Memory B cell (primary cell): ENCODE measurements at regions not wholly inside any gene's neighbourhood (a gene's known extent, or its start where the extent isn't known, plus 50 kb on each side); places are given as distances from the start of the nearest gene placed in this dataset.
"Not testable (repeated sequence)": the region's sequence is repeated elsewhere in the genome, so short reads cannot be mapped to it uniquely, and the experiment has no call there.

Experiments
- ATAC-seq: fragments of 150-1000 bp; cut with Tn5 transposase; 2 replicates; pipeline ENCODE4 v1.10.0; 2021; ENCODE audit warnings: low read depth, mild to moderate bottlenecking, moderate library complexity
- DNase-seq, 2 donors: peaks; one replicate each; pipeline ENCODE4 v3.0.0; 2022; ENCODE audit warnings: low spot score in 2 of 2
- H3K27ac Mint-ChIP-seq: one replicate; pipeline ENCODE4 v1.8.0; 2022; ENCODE audit warnings: mild to moderate bottlenecking, moderate library complexity, mixed read lengths
- H3K27me3 Mint-ChIP-seq: one replicate; pipeline ENCODE4 v1.8.0; 2022; ENCODE audit warnings: mixed read lengths
- H3K36me3 Mint-ChIP-seq: one replicate; pipeline ENCODE4 v1.8.0; 2022; ENCODE audit warnings: mild to moderate bottlenecking, mixed read lengths
- H3K4me1 Mint-ChIP-seq: one replicate; pipeline ENCODE4 v1.8.0; 2022; ENCODE audit warnings: mixed read lengths
- H3K4me3 Mint-ChIP-seq: one replicate; pipeline ENCODE4 v1.8.0; 2022; ENCODE audit warnings: mild to moderate bottlenecking, moderate library complexity, mixed read lengths
- H3K9me3 Mint-ChIP-seq: one replicate; pipeline ENCODE4 v1.8.0; 2022; ENCODE audit warnings: mixed read lengths

DNA sequence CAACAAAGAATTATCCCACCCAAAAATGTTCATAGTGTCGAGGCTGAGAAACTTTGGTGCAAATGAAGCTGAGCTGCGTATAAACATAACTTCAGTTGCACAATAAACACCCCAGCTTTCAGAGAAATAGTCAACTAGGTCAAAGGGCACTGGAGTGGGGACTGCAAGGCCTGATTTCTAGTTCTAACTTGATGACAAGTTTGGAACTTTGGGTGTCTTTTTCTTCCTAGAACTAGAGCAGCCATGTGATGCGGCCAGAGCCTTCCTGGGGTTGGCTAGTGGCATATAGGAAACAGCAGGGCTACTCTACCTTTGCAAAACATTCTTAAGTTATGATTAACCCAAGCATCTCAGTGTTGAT lies 298.4 kb upstream of the AMIGO2 start:
- peaks cover 3% of the 10 kb centered on the region for H3K9me3 Mint-ChIP-seq
- DNase-seq: no peak
- H3K27ac Mint-ChIP-seq: no peak overlapping the region
- ATAC-seq: no peak
- no peak overlapping the region for H3K4me3 Mint-ChIP-seq
- H3K36me3 Mint-ChIP-seq: peaks cover 2% of the 10 kb centered on the region
- H3K4me1 Mint-ChIP-seq: peaks cover 23% of the 10 kb centered on the region
- H3K27me3 Mint-ChIP-seq: no peaks in the 10 kb centered on the region

DNA sequence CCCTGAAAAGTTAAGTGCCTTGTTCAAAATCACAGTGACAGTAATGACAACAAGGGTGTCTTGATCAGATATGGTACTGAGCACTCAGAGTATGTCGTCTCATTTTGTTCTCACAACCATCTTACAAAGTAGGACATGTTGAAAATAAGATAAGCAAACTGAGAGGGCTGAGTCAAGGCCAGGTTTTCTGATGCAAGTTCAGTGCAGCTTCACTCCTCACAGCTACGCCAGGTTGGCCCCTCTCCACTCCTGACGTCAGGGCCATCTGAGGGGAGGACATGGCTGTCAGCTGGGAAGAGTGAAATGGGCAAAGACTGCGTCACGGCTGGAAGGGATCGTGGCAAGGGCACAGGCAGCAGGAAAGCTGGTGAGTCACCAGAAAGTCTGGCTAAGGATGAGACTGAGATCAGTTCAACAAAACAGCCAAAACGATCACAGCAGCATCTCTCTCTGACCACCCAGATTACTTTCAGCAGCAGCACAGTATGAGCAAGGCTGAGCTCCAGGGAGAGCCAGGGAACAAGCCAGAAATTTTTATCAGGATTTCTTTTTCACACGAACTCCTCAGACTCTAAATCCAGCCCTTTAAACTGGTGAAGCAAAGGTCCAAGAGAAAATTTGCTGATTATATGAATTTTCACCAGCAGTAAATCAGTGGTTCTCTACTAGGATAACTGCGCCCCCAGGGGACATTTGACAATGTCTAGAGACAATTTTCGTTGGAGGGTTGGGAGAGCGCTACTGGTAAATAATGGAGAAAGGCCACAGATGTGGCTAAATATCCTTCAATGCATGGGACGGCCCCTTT lies 297.9 kb upstream of the AMIGO2 start:
- no peak for ATAC-seq

GRCh38 chr12:47376927-47377326 lies 297.2 kb upstream of the AMIGO2 start:
- Mint-ChIP-seq H3K4me3 (no peak overlapping the region), H3K27ac (no peak overlapping the region), H3K9me3 (peaks cover 3% of the 10 kb centered on the region), H3K27me3 (no peaks in the 10 kb centered on the region), H3K4me1 (peaks cover 13% of the 10 kb centered on the region), H3K36me3 (peaks cover 2% of the 10 kb centered on the region)
- DNase-seq: no peak
- no peak for ATAC-seq

More for the DNA sequence above, 297.9 kb upstream of the AMIGO2 start:
- no peak overlapping the region for H3K4me3 Mint-ChIP-seq
- H3K4me1 Mint-ChIP-seq: peaks cover 18% of the 10 kb centered on the region
- H3K27ac Mint-ChIP-seq: no peak overlapping the region
- H3K27me3 Mint-ChIP-seq: no peaks in the 10 kb centered on the region
- peaks cover 2% of the 10 kb centered on the region for H3K36me3 Mint-ChIP-seq
- peaks cover 3% of the 10 kb centered on the region for H3K9me3 Mint-ChIP-seq
- DNase-seq: no peak

- Mint-ChIP-seq H3K4me3 (no peak overlapping the region), H3K4me1 (peaks cover 2% of the 10 kb centered on the region), H3K36me3 (peaks cover 2% of the 10 kb centered on the region), H3K27ac (no peak overlapping the region), H3K9me3 (peaks cover 1% of the 10 kb centered on the region), H3K27me3 (no peaks in the 10 kb centered on the region)
- ATAC-seq (no peak), DNase-seq (no peak)
Measured at GRCh38 chr12:47373554-47374150, 293.9 kb upstream of the AMIGO2 start.

DNA sequence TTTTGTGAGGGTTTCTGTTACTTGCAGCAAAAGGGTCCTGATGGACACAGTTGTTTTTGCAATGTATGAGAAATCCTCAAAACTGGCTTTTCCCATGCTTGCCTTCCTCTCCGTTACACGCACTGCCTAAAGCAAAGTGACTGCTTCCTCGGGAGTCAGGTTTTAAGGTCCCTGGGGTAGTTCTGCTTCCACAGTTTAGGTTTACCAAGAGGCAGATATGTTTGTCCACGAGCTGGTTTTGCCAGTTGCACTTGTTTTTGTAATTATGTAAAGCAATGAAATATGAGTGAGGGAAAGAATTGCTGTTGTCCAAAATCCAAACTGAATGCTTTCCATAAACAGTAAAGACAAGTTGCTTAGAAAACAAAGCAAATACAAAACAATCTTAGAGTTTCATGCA lies 290.7 kb upstream of the AMIGO2 start:
- no peaks in the 10 kb centered on the region for H3K27me3 Mint-ChIP-seq
- DNase-seq (no peak), ATAC-seq (no peak)
- H3K27ac Mint-ChIP-seq: no peak overlapping the region
- H3K4me3 Mint-ChIP-seq: no peak overlapping the region
- H3K9me3 Mint-ChIP-seq: peaks cover 1% of the 10 kb centered on the region
- H3K4me1 Mint-ChIP-seq: peaks cover 2% of the 10 kb centered on the region
- peaks cover 2% of the 10 kb centered on the region for H3K36me3 Mint-ChIP-seq

- ATAC-seq: no peak
- Mint-ChIP-seq H3K27me3 (no peaks in the 10 kb centered on the region), H3K27ac (no peak overlapping the region), H3K4me3 (no peak overlapping the region), H3K36me3 (peaks cover 2% of the 10 kb centered on the region), H3K4me1 (peaks cover 2% of the 10 kb centered on the region), H3K9me3 (peaks cover 1% of the 10 kb centered on the region)
- DNase-seq: no peak
Measured at GRCh38 chr12:47369085-47369484, 289.3 kb upstream of the AMIGO2 start.

DNA sequence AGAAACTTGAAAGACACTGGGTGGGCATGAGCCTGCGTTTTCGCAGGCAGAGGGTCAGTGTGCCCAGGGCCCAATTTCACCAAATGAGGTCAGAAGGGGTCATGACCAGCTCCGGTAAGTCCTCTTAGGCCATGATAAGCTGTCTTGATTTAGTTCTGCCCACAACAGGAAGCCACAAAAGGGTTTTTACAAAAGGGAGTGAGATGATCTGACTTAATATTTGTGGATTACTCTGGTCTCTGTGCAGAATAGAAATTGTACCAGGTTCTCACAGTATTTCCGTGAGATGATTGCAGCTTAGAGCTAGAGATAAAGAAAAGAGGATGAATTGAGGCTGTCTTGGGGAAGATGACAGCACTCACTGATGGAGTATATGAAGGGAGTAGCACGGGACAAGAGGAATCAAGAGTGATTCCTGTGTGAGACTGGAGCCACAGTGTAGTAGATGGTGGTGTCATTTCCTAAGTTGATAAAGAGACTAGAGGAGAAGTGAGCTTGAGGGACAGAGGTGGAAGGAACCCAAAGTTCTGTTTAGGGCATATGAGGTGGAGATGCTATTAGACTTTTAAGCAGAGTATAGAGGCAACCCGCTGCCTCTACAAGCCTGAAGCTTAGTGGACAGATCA lies 288.3 kb upstream of the AMIGO2 start:
- H3K4me1 Mint-ChIP-seq: no peaks in the 10 kb centered on the region

DNA sequence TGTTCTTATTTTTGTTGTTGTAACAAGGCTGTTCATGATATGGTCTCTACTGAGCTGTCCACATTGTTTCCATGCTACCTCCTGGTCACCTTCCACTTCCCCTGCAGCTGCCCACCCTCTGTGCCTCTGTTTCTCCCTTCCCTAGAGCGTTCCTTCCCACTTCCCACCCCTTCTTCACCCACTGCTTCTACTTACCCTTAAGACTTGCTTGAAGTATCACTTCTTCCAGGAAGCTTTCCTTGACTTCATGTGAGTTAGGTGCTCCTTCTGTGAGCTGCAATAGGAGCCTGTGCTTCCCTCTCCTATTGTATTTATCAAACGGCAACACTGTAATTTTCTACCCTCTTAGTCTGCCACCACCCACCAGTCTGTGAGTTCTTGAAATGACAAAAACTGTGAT lies 286.8 kb upstream of the AMIGO2 start:
- Mint-ChIP-seq H3K4me1 (peaks cover 14% of the 10 kb centered on the region), H3K9me3 (no peaks in the 10 kb centered on the region), H3K27me3 (no peaks in the 10 kb centered on the region), H3K4me3 (no peak overlapping the region), H3K36me3 (peaks cover 2% of the 10 kb centered on the region), H3K27ac (no peak overlapping the region)
- DNase-seq (no peak), ATAC-seq (no peak)

More for the DNA sequence above, 288.3 kb upstream of the AMIGO2 start:
- H3K27me3 Mint-ChIP-seq: no peaks in the 10 kb centered on the region
- DNase-seq (no peak), ATAC-seq (peak; percentile 63)
- H3K27ac Mint-ChIP-seq: no peak overlapping the region
- H3K9me3 Mint-ChIP-seq: no peaks in the 10 kb centered on the region
- no peaks in the 10 kb centered on the region for H3K36me3 Mint-ChIP-seq
- H3K4me3 Mint-ChIP-seq: no peak overlapping the region

DNA sequence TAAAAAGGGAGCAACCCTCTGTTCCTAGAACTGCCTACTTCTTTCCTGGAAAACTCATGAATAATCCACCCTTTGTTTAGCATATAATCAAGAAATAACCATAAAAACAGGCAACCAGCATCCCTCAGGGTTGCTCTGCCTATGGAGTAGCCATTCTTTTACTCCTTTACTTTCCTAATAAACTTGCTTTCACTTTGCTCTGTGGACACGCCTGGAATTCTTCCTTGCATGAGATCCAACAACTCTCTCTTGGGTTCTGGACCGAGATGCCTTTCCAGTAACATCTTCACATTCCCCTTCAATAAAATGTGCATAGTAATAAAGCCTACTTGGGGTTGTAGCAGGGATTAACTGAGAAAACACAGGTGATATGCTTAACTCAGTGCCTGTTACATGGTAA lies 286.4 kb upstream of the AMIGO2 start:
- Mint-ChIP-seq H3K9me3 (no peaks in the 10 kb centered on the region), H3K4me1 (peaks cover 18% of the 10 kb centered on the region), H3K36me3 (peaks cover 2% of the 10 kb centered on the region), H3K27ac (no peak overlapping the region), H3K4me3 (no peak overlapping the region), H3K27me3 (no peaks in the 10 kb centered on the region)
- ATAC-seq: no peak
- DNase-seq: no peak

DNA sequence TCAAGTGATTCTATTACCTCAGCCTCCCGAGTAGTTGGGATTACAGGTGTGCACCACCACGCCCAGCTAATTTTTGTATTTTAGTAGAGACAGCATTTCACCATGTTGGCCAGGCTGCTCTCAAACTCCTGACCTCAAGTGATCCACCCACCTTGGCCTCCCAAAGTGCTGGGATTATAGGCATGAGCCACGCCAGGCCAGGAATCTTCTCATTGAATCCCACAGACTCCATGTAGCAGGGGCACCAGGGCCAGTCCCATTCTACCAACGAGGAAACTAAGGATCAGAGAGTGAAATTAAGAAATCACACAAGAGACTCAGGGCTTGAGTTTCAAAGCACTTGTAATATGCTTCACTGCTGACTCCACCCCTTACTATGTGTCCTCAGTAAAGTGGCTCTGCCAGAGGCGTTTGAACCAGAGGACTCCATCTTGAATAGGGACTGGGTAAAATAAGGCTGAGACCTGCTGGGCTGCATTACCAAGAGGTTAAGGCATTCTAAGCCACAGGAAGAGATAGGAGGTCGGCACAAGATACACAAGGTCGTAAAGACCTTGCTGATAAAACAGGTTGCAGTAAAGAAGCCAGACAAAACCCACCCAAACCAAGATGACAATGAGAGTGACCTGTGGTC lies 285.8 kb upstream of the AMIGO2 start:
- peak overlapping the region; percentile 27 for H3K4me3 Mint-ChIP-seq
- ATAC-seq, H3K27ac Mint-ChIP-seq, H3K9me3 Mint-ChIP-seq, H3K36me3 Mint-ChIP-seq, DNase-seq, H3K27me3 Mint-ChIP-seq: not testable (repeated sequence)
- H3K4me1 Mint-ChIP-seq: peaks cover 24% of the 10 kb centered on the region

DNA sequence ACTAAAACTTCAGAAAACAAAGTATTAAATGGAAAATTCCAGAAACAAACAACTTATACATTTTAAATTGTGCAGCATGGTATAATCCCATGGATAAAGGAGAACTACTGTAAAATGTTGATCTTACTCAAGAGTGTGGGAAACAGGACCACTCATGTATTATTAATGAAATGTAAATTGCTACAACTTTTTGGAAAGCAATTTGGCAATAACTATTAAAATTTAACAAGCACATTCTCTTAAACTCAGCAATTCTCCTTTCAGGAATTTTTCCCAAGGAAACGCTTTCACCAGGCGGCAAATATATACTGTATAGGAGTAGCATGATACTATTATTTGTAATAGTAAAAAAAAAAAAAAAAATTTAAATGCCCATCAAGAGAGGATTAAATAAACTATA lies 284.5 kb upstream of the AMIGO2 start:
- DNase-seq (no peak), ATAC-seq (no peak)
- peaks cover under 1% of the 10 kb centered on the region for H3K9me3 Mint-ChIP-seq
- peaks cover 2% of the 10 kb centered on the region for H3K36me3 Mint-ChIP-seq
- peaks cover 34% of the 10 kb centered on the region for H3K4me1 Mint-ChIP-seq
- no peak overlapping the region for H3K27ac Mint-ChIP-seq
- no peaks in the 10 kb centered on the region for H3K27me3 Mint-ChIP-seq
- no peak overlapping the region for H3K4me3 Mint-ChIP-seq

DNA sequence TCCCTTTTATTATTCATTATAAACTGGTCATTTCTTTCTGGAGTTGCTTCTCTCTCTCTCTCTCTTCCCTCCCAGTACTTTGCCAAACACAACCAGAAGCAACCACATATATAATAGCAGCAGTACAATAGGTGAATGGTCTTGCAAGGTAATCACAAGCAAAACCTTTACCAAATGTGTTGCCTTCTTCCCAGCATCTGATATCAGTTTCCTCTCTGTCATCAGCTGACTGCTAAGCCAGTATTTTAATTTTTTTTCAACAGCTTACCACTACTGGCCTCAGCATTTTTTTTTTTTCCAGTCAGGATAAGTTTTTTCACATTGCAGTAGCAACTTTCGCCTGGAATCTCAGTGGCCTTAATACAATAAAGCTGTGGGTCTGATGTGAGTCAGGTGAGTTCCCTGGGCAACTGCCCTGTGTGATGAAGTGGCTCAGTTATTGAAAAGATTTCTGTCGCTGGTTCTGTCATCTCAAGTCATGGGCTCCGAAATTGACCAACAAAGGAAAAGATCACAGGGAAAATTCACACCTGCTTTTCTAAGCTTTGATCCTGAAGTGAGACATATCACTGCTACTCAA lies 282.5 kb upstream of the AMIGO2 start:
- DNase-seq (no peak), ATAC-seq (no peak)
- H3K9me3 Mint-ChIP-seq: peaks cover 5% of the 10 kb centered on the region

GRCh38 chr12:47361389-47362021 lies 281.7 kb upstream of the AMIGO2 start:
- Mint-ChIP-seq H3K27ac (peak overlapping the region; percentile 99), H3K27me3 (no peaks in the 10 kb centered on the region), H3K9me3 (peaks cover 5% of the 10 kb centered on the region), H3K4me3 (peak overlapping the region; percentile 81), H3K36me3 (peaks cover 9% of the 10 kb centered on the region), H3K4me1 (peaks cover 48% of the 10 kb centered on the region)
- ATAC-seq: peak; percentile 59
- peak; percentile 28 to 31 for DNase-seq

More for the DNA sequence above, 282.5 kb upstream of the AMIGO2 start:
- Mint-ChIP-seq H3K27ac (peak overlapping the region; percentile 99), H3K36me3 (peaks cover 7% of the 10 kb centered on the region), H3K4me1 (peaks cover 43% of the 10 kb centered on the region), H3K4me3 (peak overlapping the region; percentile 69), H3K27me3 (no peaks in the 10 kb centered on the region)
